Inferior parietal cortex (tissue), 1 donor: ENCODE measurements at regions not wholly inside any gene's neighbourhood (a gene's known extent, or its start where the extent isn't known, plus 50 kb on each side); places are given as distances from the start of the nearest gene placed in this dataset.

Experiments
- DNase-seq: peaks from one replicate; pipeline ENCODE4 v3.0.0-alpha.2; 2016; ENCODE audit errors: extremely low spot score

DNA sequence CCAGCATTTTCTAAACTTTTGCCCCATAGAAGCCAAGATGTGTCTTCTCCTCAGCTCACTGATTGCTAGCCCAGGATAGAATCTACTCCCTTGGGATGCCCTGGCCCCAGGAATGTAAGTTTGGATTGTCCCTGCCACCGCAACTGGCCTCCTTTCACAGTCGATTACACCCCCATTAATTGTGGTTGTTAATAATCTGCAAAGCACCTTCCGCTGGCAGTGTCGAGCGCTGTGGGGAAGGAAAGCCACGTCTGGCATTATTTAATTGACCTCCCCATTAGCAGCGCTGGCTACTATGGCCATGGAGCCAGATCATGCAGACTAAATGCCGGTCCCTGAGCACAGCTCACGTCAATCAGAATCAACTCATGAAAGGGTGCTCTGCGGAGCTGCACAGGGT, 597.3 kb upstream of the PLXNA2 start:
- no peak for DNase-seq

GRCh38 chr1:208842451-208842850, 598.3 kb upstream of the PLXNA2 start:
- no peak for DNase-seq

DNA sequence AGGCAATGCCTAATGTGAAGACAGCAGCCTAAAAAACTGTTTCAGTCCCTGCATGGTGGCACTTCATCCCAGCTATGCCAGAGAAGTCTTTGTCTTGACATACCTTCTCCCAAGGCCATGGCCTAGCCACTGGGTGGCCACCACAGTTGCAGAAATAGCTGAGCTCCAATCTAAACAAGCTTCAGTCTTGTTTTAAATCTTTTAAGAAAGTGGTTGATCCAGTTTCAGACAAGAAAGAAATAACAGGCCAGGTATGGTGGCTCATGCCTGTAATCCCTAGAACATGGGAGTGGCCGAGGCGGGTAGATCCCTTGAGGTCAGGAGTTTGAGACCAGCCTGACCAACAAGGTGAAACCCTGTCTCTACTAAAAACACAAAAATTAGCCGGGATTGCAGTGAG, 600.0 kb upstream of the PLXNA2 start:
- no peak for DNase-seq

DNA sequence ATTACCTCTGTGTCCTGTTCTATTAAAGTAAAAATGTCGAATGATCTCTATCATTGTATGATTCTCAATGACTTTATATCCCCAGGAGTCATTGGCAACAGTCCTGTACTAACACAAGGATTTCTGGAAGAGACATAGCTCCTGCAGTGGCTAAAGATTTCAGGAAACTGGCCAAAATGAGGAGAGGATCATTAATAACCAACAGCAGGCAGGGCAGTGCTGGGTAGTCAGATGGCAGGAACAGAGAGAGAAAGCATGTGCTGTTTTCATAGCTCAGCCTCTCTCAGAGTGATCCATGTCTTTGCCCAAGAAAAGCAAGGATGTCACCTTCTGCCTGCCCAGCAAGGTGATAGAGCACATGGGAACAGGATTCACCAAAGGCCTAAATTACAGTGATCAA, 604.7 kb upstream of the PLXNA2 start:
- DNase-seq, result no peak

- DNase-seq, result no peak
Measured at GRCh38 chr1:208850442-208850841, 606.3 kb upstream of the PLXNA2 start.

DNA sequence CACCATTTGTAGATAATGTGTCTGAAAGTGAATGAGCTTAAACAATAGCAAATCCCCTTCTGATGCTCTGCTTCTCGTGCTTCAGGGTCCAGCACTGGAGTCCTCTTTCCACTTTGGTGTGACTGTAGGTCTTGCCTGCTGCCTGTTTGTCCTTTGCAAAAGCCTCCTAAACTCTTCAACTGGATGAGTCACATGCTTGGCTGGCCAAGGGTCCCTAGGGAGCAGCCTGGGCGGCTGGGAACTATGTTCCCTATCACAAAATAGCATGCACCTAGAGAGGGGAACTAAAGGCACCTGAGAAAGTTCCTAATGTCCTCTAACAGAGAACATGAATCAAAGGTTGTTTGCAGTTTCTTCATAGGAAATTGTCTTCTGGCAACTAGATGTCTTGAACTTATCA, 607.2 kb upstream of the PLXNA2 start:
- DNase-seq, result no peak

DNA sequence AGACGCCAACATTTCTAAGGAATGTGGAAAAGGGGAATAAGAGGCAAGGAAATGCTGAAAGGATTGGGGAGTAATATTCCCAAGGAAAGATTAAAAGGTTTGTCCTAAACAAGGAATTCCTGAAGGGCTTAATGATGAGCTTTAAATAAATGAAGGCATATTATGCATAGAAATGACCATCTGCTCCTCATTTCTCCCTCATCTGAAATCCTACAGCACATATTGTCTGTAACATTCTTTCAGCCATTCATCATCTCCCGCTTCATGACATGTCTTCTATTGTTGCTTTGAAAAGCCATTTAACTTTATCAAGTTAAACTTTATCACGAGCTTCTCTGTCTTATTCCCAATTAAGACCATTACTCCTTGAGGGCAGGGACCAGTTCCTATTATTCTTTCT, 608.7 kb upstream of the PLXNA2 start:
- DNase-seq, result no peak

GRCh38 chr1:208855403-208855802, 611.2 kb upstream of the PLXNA2 start:
- DNase-seq, result no peak

- DNase-seq, result no peak
Measured at GRCh38 chr1:208857465-208857864, 613.3 kb upstream of the PLXNA2 start.

DNA sequence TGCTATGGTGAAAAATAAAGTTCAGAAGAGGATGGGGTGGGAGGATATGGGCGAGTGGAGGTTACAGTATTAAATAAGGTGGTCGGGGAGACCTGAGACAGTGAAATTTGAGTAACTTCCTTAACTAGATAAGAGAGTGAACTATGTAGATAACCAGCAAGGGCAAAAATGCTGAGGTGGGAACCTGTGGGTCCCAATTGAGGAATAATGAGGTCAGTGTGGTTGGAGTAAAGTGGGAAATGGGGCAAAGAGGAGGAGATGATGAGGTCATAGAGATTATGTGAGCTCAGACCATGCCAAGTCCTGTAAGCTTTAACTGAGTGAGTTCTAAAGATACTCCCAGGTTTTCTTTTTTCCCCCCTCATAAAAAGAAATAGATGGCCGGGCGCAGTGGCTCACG, 614.6 kb upstream of the PLXNA2 start:
- DNase-seq, result no peak

GRCh38 chr1:208864366-208864965, 620.3 kb upstream of the PLXNA2 start:
- DNase-seq, result no peak

GRCh38 chr1:208866386-208866955, 622.3 kb upstream of the PLXNA2 start:
- DNase-seq, result no peak

- DNase-seq, result no peak
Measured at GRCh38 chr1:208868554-208868953, 624.4 kb upstream of the PLXNA2 start.

- DNase-seq, result no peak
Measured at GRCh38 chr1:208874915-208875314, 630.7 kb upstream of the PLXNA2 start.

DNA sequence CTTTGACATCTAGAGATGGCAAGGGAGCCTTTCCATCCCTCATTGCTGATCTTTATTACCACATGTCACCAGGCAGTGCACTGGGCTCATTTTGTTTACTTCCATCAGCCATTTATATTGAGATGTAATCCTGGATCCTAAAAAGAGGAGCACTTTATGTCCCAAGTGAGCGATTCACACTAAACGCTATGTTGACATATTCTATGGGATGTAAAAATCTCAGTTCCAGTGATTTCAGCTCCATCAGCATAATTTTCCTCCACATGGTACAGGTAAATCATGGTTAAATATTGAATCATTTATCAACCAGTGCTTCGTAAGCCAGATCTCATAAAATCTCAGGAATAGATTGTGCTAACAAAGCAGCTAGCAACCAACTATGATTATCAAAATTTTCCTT, 634.8 kb upstream of the PLXNA2 start:
- DNase-seq, result no peak

DNA sequence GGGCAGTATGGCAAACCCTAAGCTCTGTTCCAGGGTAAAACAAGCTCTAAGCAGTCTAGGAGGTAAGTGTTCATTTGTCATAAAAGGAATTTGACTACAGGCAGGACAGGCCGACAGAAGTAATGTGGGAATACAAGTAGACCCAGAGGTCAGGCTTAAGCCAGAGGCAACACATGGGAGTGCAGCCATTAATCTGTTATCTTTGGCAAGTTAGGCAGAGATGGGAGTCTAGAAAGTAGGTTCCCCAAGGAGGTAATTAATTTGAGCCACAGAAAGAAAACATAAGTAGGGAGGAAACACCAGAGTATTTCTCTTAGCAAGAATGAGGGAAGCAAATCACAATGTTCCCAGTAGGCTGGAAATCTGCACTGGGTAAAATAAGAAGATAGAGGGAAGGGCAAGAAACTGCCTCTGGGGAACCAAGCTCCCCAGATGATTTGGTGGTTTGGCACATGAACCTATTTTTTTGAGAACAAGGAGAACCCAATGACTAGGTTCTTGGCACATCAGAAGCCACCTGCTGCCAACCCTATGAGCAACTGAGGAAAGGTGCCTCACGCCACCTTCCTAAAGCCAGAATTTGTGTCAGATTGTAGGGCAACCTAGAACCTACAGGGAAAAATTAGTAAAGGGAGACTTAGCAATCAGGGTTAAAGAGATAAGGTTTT, 636.4 kb upstream of the PLXNA2 start:
- DNase-seq, result no peak

GRCh38 chr1:208885060-208885459, 640.9 kb upstream of the PLXNA2 start:
- DNase-seq, result no peak

DNA sequence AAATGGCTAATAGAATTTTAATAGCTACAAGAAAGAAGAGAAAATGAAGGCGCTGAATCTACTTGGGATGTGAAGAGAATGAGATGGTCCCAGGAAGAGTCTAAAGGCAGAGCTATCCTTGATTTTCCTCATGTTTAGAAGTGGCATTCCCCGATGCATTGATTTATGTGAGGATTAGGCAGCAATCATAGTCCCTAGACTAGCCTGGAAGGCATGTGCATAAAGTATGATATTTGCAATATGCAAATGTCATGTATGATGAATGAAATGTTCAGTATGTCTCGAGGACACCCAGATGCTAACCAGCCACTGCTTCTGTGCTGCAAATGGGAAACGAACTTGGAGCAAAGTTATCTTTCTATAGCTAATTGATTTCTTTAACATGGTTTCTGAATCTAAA, 641.5 kb upstream of the PLXNA2 start:
- DNase-seq, result no peak

DNA sequence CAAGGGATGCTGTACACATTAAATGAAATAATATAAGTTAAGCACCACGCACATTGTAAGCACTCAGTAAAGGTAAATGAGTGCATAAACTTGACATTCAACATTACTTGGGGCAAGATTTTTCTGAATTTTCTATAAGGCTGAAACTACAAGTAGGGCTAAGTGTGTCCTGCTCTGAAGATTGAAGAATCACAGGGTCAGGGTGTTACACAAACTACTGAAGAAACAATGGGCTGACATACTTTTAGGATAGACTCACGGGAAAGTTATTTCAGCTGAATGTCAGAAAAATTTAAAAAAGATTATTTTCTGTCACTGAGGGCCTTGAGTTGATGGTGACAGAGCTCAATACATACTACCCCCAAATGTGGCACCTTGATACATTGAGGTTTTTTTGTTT, 644.2 kb upstream of the PLXNA2 start:
- DNase-seq, result no peak

- DNase-seq, result no peak
Measured at GRCh38 chr1:208892147-208892546, 648.0 kb upstream of the PLXNA2 start.

GRCh38 chr1:208893251-208893650, 649.1 kb upstream of the PLXNA2 start:
- DNase-seq, result no peak

DNA sequence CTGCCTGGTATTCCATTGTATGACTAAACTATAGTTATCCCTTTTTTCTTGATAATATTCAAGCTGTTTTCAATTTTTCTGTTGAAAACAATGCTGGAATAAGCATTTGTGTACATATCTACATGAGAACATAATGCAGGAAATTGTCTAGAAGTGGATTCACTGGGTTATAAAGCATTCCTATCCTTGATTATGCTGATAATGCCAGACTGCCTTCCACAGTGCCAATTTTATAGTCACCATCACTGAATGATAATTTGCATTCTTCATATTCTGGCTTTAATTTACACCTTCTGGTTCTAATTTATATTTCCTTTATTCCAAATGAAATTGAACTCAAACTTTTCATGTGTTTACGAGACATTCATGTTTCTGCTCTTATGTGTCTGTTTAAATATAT, 651.0 kb upstream of the PLXNA2 start:
- DNase-seq, result no peak

GRCh38 chr1:208895820-208896219, 651.6 kb upstream of the PLXNA2 start:
- DNase-seq, result no peak

GRCh38 chr1:208896768-208897167, 652.6 kb upstream of the PLXNA2 start:
- DNase-seq, result no peak
